B cell (primary cell): ENCODE measurements at regions not wholly inside any gene's neighbourhood (a gene's known extent, or its start where the extent isn't known, plus 50 kb on each side); places are given as distances from the start of the nearest gene placed in this dataset.

Experiments
- EZH2 ChIP-seq: IDR thresholded peaks from 2 replicates; pipeline ENCODE4 v1.6.1; 2012; ENCODE audit warnings: borderline replicate concordance, low read depth, mild to moderate bottlenecking, moderate library complexity, low read length; ENCODE audit not compliant: insufficient read depth, poor library complexity, severe bottlenecking
- TF ChIP-seq, protein P1 (sequence below): fragments of 200-600 bp; IDR thresholded peaks from one replicate; pipeline ENCODE4 v1.8.0; 2022; ENCODE audit warnings: antibody characterized with exemption, mild to moderate bottlenecking

GRCh38 chr5:28862860-28863196 lies 1824.4 kb upstream of the CDH9 start:
- TF ChIP-seq, protein P1, sequence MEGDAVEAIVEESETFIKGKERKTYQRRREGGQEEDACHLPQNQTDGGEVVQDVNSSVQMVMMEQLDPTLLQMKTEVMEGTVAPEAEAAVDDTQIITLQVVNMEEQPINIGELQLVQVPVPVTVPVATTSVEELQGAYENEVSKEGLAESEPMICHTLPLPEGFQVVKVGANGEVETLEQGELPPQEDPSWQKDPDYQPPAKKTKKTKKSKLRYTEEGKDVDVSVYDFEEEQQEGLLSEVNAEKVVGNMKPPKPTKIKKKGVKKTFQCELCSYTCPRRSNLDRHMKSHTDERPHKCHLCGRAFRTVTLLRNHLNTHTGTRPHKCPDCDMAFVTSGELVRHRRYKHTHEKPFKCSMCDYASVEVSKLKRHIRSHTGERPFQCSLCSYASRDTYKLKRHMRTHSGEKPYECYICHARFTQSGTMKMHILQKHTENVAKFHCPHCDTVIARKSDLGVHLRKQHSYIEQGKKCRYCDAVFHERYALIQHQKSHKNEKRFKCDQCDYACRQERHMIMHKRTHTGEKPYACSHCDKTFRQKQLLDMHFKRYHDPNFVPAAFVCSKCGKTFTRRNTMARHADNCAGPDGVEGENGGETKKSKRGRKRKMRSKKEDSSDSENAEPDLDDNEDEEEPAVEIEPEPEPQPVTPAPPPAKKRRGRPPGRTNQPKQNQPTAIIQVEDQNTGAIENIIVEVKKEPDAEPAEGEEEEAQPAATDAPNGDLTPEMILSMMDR, result no peak
- TF ChIP-seq EZH2, result no peak
